Mucosa of stomach (tissue), 1 donor: ENCODE measurements at regions not wholly inside any gene's neighbourhood (a gene's known extent, or its start where the extent isn't known, plus 50 kb on each side); places are given as distances from the start of the nearest gene placed in this dataset.
"Not testable (repeated sequence)": the region's sequence is repeated elsewhere in the genome, so short reads cannot be mapped to it uniquely, and the experiment has no call there.

Experiments
- H3K27me3 ChIP-seq: one replicate; pipeline ENCODE4 v1.7.0; 2013; ENCODE audit warnings: mild to moderate bottlenecking, low read length; ENCODE audit not compliant: control insufficient read depth, insufficient read depth
- H3K36me3 ChIP-seq: one replicate; pipeline ENCODE4 v1.7.0; 2013; ENCODE audit warnings: low read length; ENCODE audit not compliant: control insufficient read depth, insufficient read depth
- H3K4me1 ChIP-seq: one replicate; pipeline ENCODE4 v1.7.0; 2013; ENCODE audit warnings: mild to moderate bottlenecking, low read length; ENCODE audit not compliant: control insufficient read depth, insufficient read depth
- H3K4me3 ChIP-seq: one replicate; pipeline ENCODE4 v1.7.0; 2013; ENCODE audit warnings: low read length
- H3K9ac ChIP-seq: one replicate; pipeline ENCODE4 v1.7.0; 2013; ENCODE audit warnings: mild to moderate bottlenecking, low read length, moderate library complexity
- H3K9me3 ChIP-seq: one replicate; pipeline ENCODE4 v1.7.0; 2013; ENCODE audit warnings: mild to moderate bottlenecking, low read length, moderate library complexity; ENCODE audit not compliant: control insufficient read depth
- donor health status: Pancreatic carcinoma.

DNA sequence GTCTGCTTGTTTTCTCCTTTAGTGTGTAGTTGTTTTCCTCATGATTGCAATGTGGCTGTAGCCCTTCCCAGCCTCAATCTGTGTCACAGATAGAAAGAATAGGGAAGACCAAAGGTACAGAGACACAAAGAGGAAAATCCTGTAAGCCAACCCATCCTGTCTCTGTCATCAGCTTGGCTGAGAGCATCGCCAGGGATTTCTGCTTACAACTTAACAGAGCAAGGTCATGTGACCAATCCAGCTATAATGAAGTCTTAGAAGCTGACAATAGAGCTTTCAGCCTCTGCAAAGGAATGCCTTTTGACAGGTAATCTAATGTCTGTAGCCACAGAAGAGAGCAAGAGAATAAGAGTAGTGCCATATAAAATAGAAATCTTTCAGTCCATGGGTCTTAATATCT, 1598.0 kb upstream of the AGA start:
- no peak overlapping the region for H3K9ac ChIP-seq
- H3K27me3 ChIP-seq = no peaks in the 10 kb centered on the region
- no peaks in the 10 kb centered on the region for H3K4me1 ChIP-seq
- no peaks in the 10 kb centered on the region for H3K9me3 ChIP-seq
- H3K36me3 ChIP-seq = no peaks in the 10 kb centered on the region
- H3K4me3 ChIP-seq = no peak overlapping the region

DNA sequence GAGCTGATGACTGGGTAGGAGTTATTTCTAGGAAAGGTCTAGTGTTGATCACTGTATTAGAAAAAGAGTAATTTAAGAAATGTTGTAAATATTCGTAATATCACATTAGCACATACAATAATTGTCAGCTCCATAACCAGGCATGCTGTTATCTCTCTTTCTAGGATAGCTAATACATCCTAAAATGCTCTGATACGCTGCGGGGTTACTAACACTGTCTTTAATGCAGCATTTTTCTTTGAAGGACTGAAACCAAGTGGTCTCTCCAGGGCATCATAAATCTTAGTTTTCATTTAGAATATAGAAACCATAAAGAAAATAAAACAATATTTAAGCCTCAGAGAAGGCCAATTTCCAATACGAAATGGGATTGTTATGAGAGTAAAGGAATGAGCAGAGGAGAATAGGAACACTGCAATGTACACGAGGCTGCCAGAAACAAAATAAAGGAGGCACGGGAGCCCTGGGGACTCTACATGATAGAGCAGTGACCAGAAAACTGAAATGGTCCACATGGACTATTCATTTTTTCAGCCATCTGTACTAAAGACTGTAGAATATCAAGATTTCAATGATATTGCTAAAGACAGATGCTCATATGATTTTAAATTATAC, 1606.7 kb upstream of the AGA start:
- Histone ChIP-seq H3K27me3 (no peaks in the 10 kb centered on the region), H3K4me1 (no peaks in the 10 kb centered on the region), H3K4me3 (no peak overlapping the region), H3K9ac (no peak overlapping the region), H3K9me3 (no peaks in the 10 kb centered on the region), H3K36me3 (no peaks in the 10 kb centered on the region)

DNA sequence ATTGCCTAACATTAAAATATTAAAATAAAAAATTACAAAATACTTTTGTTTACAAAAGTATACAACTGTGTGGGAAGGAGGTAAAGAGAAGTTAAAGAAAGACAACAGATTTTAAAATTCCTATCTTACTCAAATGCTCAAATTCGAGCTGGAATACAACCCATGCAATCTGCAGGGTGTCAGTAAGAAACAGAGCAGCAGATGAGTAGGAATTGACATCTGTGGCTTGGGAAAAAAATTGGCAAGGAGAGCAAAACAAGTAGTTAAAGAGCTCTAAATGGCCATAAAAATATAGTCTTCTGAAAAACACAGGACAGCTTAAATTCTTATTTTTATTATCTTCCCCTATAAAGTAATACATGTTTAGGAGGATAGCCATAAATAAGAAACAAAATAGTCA, 1609.0 kb upstream of the AGA start:
- no peak overlapping the region for H3K9ac ChIP-seq
- no peak overlapping the region for H3K4me3 ChIP-seq
- no peaks in the 10 kb centered on the region for H3K36me3 ChIP-seq
- H3K4me1 ChIP-seq = no peaks in the 10 kb centered on the region
- no peaks in the 10 kb centered on the region for H3K27me3 ChIP-seq
- H3K9me3 ChIP-seq = no peaks in the 10 kb centered on the region

DNA sequence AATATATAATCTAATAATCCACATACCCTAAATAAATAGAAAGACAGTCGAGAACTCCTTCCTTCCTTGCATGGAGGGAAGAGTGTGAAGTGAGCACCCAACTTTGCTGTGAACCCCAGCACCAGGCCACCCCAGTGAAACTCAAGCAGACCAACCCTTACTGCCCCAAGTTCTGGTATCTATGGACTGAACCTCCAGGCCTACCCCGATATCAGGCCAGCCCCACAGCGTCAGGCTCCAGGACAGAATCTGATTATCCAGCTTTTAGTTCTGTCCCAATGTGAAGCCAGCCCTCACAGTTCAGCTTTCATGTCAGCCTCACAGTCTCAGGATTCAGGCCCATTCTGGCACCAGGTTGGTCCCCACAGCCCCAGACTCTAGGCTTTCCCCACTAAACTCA, 1617.2 kb upstream of the AGA start:
- Histone ChIP-seq H3K36me3 (no peaks in the 10 kb centered on the region), H3K9ac (no peak overlapping the region), H3K4me1 (no peaks in the 10 kb centered on the region), H3K9me3 (no peaks in the 10 kb centered on the region), H3K27me3 (no peaks in the 10 kb centered on the region), H3K4me3 (no peak overlapping the region)

DNA sequence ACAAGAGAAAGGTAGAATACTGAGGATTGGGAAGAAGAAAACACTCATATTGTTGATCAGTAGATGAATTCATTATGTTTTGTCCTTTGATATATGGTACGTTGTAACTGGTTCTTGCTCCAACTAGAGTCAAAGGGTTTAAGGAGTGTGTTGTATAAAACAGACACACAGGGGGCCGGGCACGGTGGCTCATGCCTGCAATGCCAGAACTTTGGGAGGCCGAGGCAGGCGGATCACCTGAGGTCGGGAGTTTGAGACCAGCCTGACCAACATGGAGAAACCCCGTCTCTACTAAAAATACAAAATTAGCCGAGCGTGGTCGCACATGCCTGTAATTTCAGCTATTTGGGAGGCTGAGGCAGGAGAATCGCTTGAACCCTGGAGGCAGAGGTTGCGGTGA, 1624.0 kb upstream of the AGA start:
- H3K9me3 ChIP-seq, H3K4me1 ChIP-seq, H3K9ac ChIP-seq, H3K36me3 ChIP-seq, H3K27me3 ChIP-seq, H3K4me3 ChIP-seq: not testable (repeated sequence)

DNA sequence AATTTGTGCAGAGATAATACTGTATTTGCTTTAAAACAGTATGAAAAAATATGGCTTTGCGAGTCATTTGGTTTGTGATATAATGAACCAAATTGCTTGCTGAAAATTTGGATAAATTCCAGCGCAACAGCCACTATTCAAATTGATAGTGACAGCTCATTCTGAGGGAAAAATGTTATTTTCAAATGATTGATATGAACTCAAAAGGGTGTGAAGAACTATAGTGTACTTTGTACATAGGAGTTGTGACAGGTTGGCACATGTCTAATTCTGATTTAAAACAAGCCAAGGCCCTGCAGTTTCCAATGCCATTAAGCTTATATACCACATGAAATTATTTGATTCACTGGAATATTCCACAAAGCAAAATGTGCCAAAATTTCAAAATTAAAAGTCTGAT, 1628.9 kb upstream of the AGA start:
- H3K9me3 ChIP-seq = no peaks in the 10 kb centered on the region
- H3K27me3 ChIP-seq = no peaks in the 10 kb centered on the region
- H3K4me1 ChIP-seq = no peaks in the 10 kb centered on the region
- no peaks in the 10 kb centered on the region for H3K36me3 ChIP-seq
- H3K9ac ChIP-seq = no peak overlapping the region
- H3K4me3 ChIP-seq = no peak overlapping the region

DNA sequence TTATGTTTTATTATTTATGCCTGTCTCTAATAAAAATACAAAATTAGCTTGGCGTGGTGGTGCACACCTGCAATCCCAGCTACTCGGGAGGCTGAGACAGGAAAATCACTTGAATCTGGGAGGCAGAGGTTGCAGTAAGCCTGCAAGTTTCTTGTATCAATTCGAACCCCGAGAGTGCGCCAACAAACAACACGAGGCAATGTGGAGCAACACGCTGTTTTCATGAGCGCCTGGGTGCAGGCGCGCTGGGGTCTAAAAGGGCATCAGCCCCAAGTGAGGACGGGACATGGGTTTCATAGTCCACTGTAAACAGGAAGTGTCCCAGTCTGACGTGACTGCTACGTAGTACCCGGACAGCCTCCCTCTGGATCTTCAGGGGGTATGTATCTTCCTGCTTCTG, 1634.6 kb upstream of the AGA start:
- H3K27me3 ChIP-seq = no peaks in the 10 kb centered on the region
- no peaks in the 10 kb centered on the region for H3K36me3 ChIP-seq
- H3K4me3 ChIP-seq = no peak overlapping the region
- H3K9me3 ChIP-seq = no peaks in the 10 kb centered on the region
- H3K4me1 ChIP-seq = no peaks in the 10 kb centered on the region
- no peak overlapping the region for H3K9ac ChIP-seq

DNA sequence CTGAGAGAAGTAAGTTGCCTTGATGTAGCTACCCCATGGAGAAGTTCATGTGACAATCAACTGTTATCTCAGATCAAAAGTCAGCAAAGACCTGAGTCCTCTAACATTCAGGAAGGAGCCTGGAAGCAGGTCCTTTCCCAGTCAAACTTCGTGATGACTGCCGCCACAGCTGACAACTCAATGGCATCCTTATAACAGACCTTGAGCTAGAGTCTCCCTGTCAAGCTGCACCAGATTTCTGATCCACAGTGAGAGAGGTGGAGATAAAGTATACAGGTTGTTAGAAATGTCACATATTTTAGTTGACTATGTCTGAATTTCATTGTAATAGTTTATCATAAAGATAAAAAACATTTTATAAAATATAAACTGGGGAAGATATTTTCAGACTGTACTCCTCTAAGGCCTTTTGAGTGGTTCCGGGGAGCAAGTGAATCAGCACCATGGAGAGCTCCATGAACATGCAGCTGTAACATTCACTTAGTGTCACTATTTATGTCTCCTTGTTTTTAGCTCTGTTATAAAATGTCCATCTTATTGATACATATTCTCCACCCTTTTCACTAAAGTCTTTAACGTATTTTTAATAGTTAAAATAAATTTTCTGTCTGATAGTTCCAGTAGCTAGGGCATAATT, 1653.5 kb upstream of the AGA start:
- H3K9ac ChIP-seq = no peak overlapping the region
- no peaks in the 10 kb centered on the region for H3K27me3 ChIP-seq
- H3K9me3 ChIP-seq = no peaks in the 10 kb centered on the region
- no peak overlapping the region for H3K4me3 ChIP-seq
- H3K36me3 ChIP-seq = no peaks in the 10 kb centered on the region
- H3K4me1 ChIP-seq = no peaks in the 10 kb centered on the region

DNA sequence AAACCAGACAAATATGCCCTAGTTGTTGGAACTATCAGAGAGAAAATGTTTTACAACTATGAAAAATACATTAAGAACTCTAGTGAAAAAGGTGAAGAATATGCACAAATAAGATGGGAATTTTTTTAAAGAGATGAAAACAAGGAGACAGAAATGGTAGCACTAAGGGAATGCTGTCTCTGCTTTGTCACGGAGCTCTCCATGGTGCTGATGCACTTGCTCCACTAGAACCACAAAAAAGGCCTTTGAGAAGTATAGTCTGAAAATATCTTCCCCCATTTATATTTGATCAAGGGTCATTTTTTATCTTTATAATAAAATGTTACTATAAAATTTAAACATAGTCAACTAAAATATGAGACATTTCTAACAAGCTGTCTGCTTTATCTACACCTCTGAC, 1655.5 kb upstream of the AGA start:
- H3K4me3 ChIP-seq = no peak overlapping the region
- no peaks in the 10 kb centered on the region for H3K36me3 ChIP-seq
- no peaks in the 10 kb centered on the region for H3K27me3 ChIP-seq
- no peaks in the 10 kb centered on the region for H3K9me3 ChIP-seq
- H3K4me1 ChIP-seq = no peaks in the 10 kb centered on the region
- no peak overlapping the region for H3K9ac ChIP-seq

DNA sequence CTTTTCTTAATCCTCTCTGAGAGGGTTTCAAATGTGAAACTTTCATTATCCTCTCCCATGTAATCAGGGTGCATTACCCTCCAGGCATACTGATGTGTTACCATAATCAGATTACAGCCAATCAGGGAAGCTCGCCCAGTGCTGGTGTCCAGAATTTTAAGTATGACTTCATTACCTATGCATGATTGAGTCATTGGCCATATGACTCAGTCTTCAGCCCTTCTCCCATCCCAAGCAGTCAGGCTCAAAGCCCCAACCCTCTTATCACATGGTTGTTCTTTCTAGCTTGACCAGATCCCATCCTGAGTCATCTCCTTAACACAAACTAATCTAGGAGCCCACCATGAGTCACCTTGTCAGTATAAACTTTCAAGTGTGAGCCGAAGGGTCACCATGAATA, 1668.1 kb upstream of the AGA start:
- H3K9me3 ChIP-seq = no peaks in the 10 kb centered on the region
- no peak overlapping the region for H3K4me3 ChIP-seq
- no peak overlapping the region for H3K9ac ChIP-seq
- H3K27me3 ChIP-seq = no peaks in the 10 kb centered on the region
- H3K4me1 ChIP-seq = no peaks in the 10 kb centered on the region
- no peaks in the 10 kb centered on the region for H3K36me3 ChIP-seq

DNA sequence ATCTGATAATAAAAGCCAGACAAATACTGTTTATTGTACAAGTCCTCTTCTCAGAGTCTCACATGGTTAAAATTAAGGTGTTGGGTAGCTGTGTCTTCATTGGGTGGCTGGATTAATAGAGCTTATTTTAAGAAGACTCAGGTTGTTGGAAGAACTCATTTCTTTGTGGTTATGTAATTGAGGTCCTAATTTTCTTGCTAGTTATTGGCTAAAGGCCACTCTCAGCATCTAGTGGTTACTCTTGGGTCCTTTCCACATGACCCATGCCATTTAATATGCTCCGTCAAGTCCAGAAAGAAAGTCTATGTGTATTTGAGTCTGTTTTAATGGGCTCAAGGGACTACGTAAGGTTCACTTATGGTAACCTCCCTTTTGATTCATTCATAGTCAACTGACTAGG, 1668.6 kb upstream of the AGA start:
- Histone ChIP-seq H3K4me3 (no peak overlapping the region), H3K4me1 (no peaks in the 10 kb centered on the region), H3K27me3 (no peaks in the 10 kb centered on the region), H3K9ac (no peak overlapping the region), H3K9me3 (no peaks in the 10 kb centered on the region), H3K36me3 (no peaks in the 10 kb centered on the region)

DNA sequence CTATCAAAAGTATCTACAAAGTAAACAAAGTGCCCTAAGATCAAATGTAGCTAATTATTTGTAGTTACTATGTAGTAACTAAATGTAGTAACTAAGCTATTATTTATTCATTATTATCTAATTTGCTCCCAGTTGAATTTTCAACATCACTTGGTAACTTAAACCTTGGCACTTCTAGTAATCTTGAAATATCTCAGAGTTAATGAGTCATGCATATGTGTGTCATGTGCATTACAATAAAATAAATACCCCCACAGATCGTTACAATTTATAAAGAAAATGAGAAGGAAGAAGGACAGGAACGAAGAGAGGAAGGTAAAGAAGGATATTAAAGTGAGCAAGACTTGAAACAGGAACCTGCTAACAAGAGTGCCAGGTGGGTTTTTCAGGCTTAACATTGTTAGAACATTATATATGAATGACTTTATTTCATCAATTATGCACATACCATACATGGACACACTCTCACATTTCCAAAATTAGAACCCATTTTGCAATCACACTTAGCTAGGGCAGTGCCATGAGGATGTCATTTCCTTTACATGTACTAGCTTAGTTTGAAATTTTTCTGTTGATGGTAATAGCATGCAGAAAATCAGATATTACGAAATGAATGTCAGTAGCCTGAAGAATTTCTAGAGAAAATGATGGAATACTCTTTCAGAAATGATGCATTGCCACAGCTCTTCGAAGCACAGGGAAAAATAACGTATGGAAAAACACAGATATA, 1670.4 kb upstream of the AGA start:
- no peaks in the 10 kb centered on the region for H3K4me1 ChIP-seq
- no peak overlapping the region for H3K9ac ChIP-seq
- H3K4me3 ChIP-seq = no peak overlapping the region
- H3K9me3 ChIP-seq = no peaks in the 10 kb centered on the region
- no peaks in the 10 kb centered on the region for H3K36me3 ChIP-seq
- H3K27me3 ChIP-seq = no peaks in the 10 kb centered on the region
